ENCODE measurements at regions not wholly inside any gene's neighbourhood (a gene's known extent, or its start where the extent isn't known, plus 50 kb on each side); places are given as distances from the start of the nearest gene placed in this dataset.
A peak's percentile ranks its signal among the peaks of the same experiment; 100 is the strongest.

DNA sequence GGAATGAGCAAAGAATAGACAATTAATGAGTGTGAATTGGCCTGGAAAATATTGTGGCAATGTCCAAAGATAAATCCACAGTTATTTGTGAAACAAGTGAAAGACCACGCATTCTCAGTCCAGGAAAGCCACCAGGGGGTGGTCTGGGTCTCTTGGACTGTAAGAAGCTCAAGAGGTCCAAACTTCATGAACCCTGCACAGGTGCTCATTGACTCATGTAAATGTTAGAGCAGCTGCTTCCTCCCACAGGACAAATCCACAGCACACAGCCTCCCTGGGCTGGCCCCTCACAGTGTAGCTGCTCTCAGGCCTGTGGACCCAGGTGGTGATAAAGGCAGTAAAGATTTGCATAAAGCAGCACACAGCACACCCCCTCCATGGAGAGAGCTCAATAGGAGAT is 114.0 kb downstream of the ZNF280B start:
- TF ChIP-seq, protein P1, sequence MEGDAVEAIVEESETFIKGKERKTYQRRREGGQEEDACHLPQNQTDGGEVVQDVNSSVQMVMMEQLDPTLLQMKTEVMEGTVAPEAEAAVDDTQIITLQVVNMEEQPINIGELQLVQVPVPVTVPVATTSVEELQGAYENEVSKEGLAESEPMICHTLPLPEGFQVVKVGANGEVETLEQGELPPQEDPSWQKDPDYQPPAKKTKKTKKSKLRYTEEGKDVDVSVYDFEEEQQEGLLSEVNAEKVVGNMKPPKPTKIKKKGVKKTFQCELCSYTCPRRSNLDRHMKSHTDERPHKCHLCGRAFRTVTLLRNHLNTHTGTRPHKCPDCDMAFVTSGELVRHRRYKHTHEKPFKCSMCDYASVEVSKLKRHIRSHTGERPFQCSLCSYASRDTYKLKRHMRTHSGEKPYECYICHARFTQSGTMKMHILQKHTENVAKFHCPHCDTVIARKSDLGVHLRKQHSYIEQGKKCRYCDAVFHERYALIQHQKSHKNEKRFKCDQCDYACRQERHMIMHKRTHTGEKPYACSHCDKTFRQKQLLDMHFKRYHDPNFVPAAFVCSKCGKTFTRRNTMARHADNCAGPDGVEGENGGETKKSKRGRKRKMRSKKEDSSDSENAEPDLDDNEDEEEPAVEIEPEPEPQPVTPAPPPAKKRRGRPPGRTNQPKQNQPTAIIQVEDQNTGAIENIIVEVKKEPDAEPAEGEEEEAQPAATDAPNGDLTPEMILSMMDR (IDR thresholded peaks at IDR 0.05; ENCODE audit: low read depth, low read length, missing control alignments) = no peak
- DNase-seq (ENCODE audit: low read depth) = no peak
- in situ Hi-C loops (cut with HindIII; ENCODE audit: low sequenced_read_pairs) = no loop called here
- H3K4me3 ChIP-seq (ENCODE audit: low read depth, low read length) = no peak overlapping the region

DNA sequence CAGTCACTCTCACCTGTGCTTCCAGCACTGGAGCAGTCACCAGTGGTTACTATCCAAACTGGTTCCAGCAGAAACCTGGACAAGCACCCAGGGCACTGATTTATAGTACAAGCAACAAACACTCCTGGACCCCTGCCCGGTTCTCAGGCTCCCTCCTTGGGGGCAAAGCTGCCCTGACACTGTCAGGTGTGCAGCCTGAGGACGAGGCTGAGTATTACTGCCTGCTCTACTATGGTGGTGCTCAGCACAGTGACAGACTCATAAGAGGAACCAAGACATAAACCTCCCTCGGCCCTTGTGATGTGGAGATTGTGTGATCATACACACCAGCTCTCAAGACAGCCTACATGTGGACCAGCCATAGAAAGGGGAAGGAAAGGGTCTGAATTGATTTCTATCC is 113.3 kb downstream of the ZNF280B start:
- no peak for DNase-seq (ENCODE audit: low read depth)
- TF ChIP-seq, protein P1 (IDR thresholded peaks at IDR 0.05; ENCODE audit: low read depth, low read length, missing control alignments) = no peak
- no peak overlapping the region for H3K4me3 ChIP-seq (ENCODE audit: low read depth, low read length)
- in situ Hi-C loops (cut with HindIII; ENCODE audit: low sequenced_read_pairs) = no loop called here

DNA sequence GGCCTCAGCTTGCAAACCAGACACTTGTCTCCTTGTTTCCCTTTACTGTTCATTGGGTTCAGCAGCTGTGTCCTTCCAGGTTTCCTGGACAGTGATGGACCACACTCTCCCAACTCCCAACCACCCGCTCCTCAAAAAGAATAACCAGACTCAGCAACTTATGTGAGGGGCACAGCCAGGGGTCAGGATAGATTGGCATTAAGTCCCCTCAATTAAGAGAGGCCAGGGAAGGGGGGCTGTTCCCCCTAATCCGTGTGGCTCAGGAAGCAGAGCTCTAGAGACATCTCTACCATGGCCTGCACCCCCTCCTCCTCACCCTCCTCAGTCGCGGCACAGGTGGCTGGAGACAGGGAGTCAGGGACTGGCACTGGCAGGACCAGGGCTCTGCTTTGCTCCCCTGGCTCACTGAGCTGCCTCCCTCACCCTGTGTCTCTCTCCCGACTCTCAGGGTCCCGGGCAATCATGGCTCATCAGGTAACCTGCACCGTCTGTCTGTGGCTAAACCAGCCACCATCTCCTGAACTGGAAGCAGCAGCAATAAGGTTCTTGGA is 111.7 kb downstream of the ZNF280B start:
- in situ Hi-C loops (cut with HindIII; ENCODE audit: low sequenced_read_pairs) = no loop called here
- TF ChIP-seq, protein P1 (IDR thresholded peaks at IDR 0.05; ENCODE audit: low read depth, low read length, missing control alignments) = no peak
- DNase-seq (ENCODE audit: low read depth) = no peak
- H3K4me3 ChIP-seq (ENCODE audit: low read depth, low read length) = no peak overlapping the region

- in situ Hi-C loops (cut with HindIII; ENCODE audit: low sequenced_read_pairs) = no loop called here
- TF ChIP-seq, protein P1 (IDR thresholded peaks at IDR 0.05; ENCODE audit: low read depth, low read length, missing control alignments) = peak; percentile 14
- DNase-seq (ENCODE audit: low read depth) = no peak
- H3K4me3 ChIP-seq (ENCODE audit: low read depth, low read length) = no peak overlapping the region
These were observed 111.2 kb downstream of the ZNF280B start for GRCh38 chr22:22397292-22397870.

DNA sequence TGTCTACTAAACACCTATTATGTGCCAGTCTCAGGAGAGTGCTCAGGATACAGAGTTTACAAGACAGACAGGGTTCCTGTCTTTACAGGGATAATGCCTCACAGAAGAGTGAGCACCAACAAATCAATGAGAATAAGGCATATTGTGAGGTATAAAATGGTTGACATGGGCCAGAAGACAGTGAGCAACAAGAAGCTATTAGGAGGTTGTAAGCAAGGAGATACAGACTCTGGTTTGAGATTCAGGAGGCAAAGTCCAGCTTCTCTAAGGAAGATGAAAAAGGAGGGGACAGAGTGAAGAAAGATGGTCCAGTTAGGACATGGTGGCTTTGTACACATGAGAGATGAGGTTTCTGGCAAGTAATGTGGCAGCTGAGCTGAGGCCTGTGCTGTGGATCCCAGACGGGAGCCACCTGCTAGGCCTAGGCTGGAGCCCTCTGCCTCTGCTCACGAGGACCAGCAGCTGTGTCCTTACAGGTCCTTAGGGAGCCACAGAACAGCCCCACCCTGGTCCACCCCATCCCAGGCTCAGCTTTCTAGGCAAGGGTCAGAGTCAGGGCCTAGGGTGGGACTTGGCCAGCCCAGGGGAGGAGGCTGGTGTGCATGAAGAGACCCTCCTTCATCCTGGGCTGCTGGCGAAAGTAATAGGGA is 110.5 kb downstream of the ZNF280B start:
- in situ Hi-C loops (cut with HindIII; ENCODE audit: low sequenced_read_pairs) = no loop called here
- TF ChIP-seq, protein P1 (IDR thresholded peaks at IDR 0.05; ENCODE audit: low read depth, low read length, missing control alignments) = no peak
- no peak for DNase-seq (ENCODE audit: low read depth)
- H3K4me3 ChIP-seq (ENCODE audit: low read depth, low read length) = no peak overlapping the region

- in situ Hi-C loops (cut with HindIII; ENCODE audit: low sequenced_read_pairs) = no loop called here
- TF ChIP-seq, protein P1 (IDR thresholded peaks at IDR 0.05; ENCODE audit: low read depth, low read length, missing control alignments) = no peak
- no peak overlapping the region for H3K4me3 ChIP-seq (ENCODE audit: low read depth, low read length)
- no peak for DNase-seq (ENCODE audit: low read depth)
These were observed 109.8 kb downstream of the ZNF280B start for GRCh38 chr22:22398530-22399327.

Measured in astrocyte of the cerebellum (primary cell).